Testis (tissue), 2 donors: ENCODE measurements at regions not wholly inside any gene's neighbourhood (a gene's known extent, or its start where the extent isn't known, plus 50 kb on each side); places are given as distances from the start of the nearest gene placed in this dataset.

Source experiments
- DNase-seq: peaks from one replicate; pipeline ENCODE4 v3.0.0-alpha.2; 2019
- H3K27ac ChIP-seq, 2 donors: fragments of 200-600 bp; sonication (generic); one replicate each; pipeline ENCODE4 v1.5.1; 2019
- H3K27me3 ChIP-seq: fragments of 200-600 bp; sonication (generic); one replicate; pipeline ENCODE4 v1.5.1; 2019
- H3K36me3 ChIP-seq: fragments of 200-600 bp; sonication (generic); one replicate; pipeline ENCODE4 v1.5.1; 2017; ENCODE audit warnings: low read depth; ENCODE audit errors: missing control alignments
- H3K4me1 ChIP-seq: fragments of 200-600 bp; sonication (generic); one replicate; pipeline ENCODE4 v1.5.1; 2019
- H3K4me3 ChIP-seq, 2 donors: fragments of 200-600 bp; sonication (generic); one replicate each; pipeline ENCODE4 v1.5.1; 2017 to 2019
- H3K9me3 ChIP-seq: fragments of 200-600 bp; sonication (generic); one replicate; pipeline ENCODE4 v1.5.1; 2017
- CTCF ChIP-seq, 3 experiments: fragments of 450-650 bp in 2 of 3; fragments of 200-600 bp in 1 of 3; sonication (generic) in 1 of 3; IDR thresholded peaks; one replicate each; pipeline ENCODE4 v1.5.1; 2016 to 2019; ENCODE audit warnings: antibody characterized with exemption in 3 of 3, mild to moderate bottlenecking in 2 of 3, moderate library complexity in 1 of 3
- POLR2A ChIP-seq: fragments of 450-650 bp; IDR thresholded peaks from one replicate; pipeline ENCODE4 v1.6.1; 2017; ENCODE audit warnings: antibody characterized with exemption, mild to moderate bottlenecking, moderate library complexity
- WGBS, 2 donors: methylation state at CpG; one replicate each; pipeline ENCODE4 v1.1.5; 2018; 5-methylcytosine and 5-hydroxymethylcytosine counted together
- intact Hi-C: fragments of 100-400 bp; cut with DNase I; formaldehyde crosslinking; loops from one replicate; pipeline ENCODE4 v1.15.1; 2023; ENCODE audit warnings: low total_unique reads

GRCh38 chr6:100135977-100136376, 142.0 kb upstream of the MCHR2 start:
- Histone ChIP-seq H3K36me3 (no peaks in the 10 kb centered on the region), H3K4me1 (no peaks in the 10 kb centered on the region), H3K27ac (no peak overlapping the region), H3K27me3 (no peaks in the 10 kb centered on the region), H3K9me3 (no peaks in the 10 kb centered on the region), H3K4me3 (peak overlapping the region in 1 of 2 donors; percentile 24)
- WGBS, 2 donors = 75 to 79% methylated on average over 21 of the region's 21 CpGs
- intact Hi-C loops = no loop called here
- TF ChIP-seq POLR2A (no peak), CTCF (IDR thresholded peaks at IDR 0.05) (no peak)
- DNase-seq = no peak

GRCh38 chr6:100134703-100135102, 140.7 kb upstream of the MCHR2 start:
- DNase-seq = no peak
- intact Hi-C loops = no loop called here
- Histone ChIP-seq H3K36me3 (no peaks in the 10 kb centered on the region), H3K9me3 (no peaks in the 10 kb centered on the region), H3K4me1 (no peaks in the 10 kb centered on the region), H3K27me3 (no peaks in the 10 kb centered on the region), H3K27ac (no peak overlapping the region), H3K4me3 (no peak overlapping the region)
- TF ChIP-seq CTCF (IDR thresholded peaks at IDR 0.05) (no peak), POLR2A (no peak)
- 67 to 86% methylated on average over 2 of the region's 2 CpGs for WGBS, 2 donors

- Histone ChIP-seq H3K27ac (no peak overlapping the region), H3K4me3 (no peak overlapping the region), H3K27me3 (no peaks in the 10 kb centered on the region), H3K4me1 (no peaks in the 10 kb centered on the region), H3K9me3 (no peaks in the 10 kb centered on the region), H3K36me3 (no peaks in the 10 kb centered on the region)
- WGBS, 2 donors = 81 to 83% methylated on average over 2 of the region's 2 CpGs
- DNase-seq = no peak
- TF ChIP-seq POLR2A (no peak), CTCF (IDR thresholded peaks at IDR 0.05) (no peak)
- intact Hi-C loops = no loop called here
These were observed 140.3 kb upstream of the MCHR2 start for GRCh38 chr6:100134297-100134696.

GRCh38 chr6:100132005-100132404, 138.0 kb upstream of the MCHR2 start:
- no peaks in the 10 kb centered on the region for H3K4me1 ChIP-seq
- no peaks in the 10 kb centered on the region for H3K36me3 ChIP-seq
- H3K9me3 ChIP-seq = no peaks in the 10 kb centered on the region
- no peak overlapping the region for H3K4me3 ChIP-seq
- H3K27me3 ChIP-seq = no peaks in the 10 kb centered on the region
- intact Hi-C loops = no loop called here
- no peak for TF ChIP-seq POLR2A
- no peak for TF ChIP-seq CTCF (IDR thresholded peaks at IDR 0.05)
- no peak for DNase-seq
- H3K27ac ChIP-seq = no peak overlapping the region

- H3K4me3 ChIP-seq = no peak overlapping the region
- DNase-seq = no peak
- H3K36me3 ChIP-seq = no peaks in the 10 kb centered on the region
- TF ChIP-seq CTCF (IDR thresholded peaks at IDR 0.05) = no peak
- TF ChIP-seq POLR2A = no peak
- WGBS, 2 donors = 94 to 100% methylated on average over 1 of the region's 1 CpG
- no peaks in the 10 kb centered on the region for H3K9me3 ChIP-seq
- intact Hi-C loops = no loop called here
- no peaks in the 10 kb centered on the region for H3K27me3 ChIP-seq
- no peak overlapping the region for H3K27ac ChIP-seq
- H3K4me1 ChIP-seq = no peaks in the 10 kb centered on the region
These were observed 136.6 kb upstream of the MCHR2 start for GRCh38 chr6:100130630-100131029.
